DND-41 (cell line): ENCODE measurements at regions not wholly inside any gene's neighbourhood (a gene's known extent, or its start where the extent isn't known, plus 50 kb on each side); places are given as distances from the start of the nearest gene placed in this dataset.

ENCODE experiments used
- EZH2 ChIP-seq: IDR thresholded peaks from 3 replicates; pipeline ENCODE4 v1.6.1; 2012; ENCODE audit warnings: borderline replicate concordance, low read depth, mild to moderate bottlenecking, moderate library complexity, low read length, inconsistent platforms; ENCODE audit not compliant: severe bottlenecking
- TF ChIP-seq, protein P1 (sequence below): IDR thresholded peaks from 2 replicates; pipeline ENCODE4 v1.5.1; 2012; ENCODE audit warnings: borderline replicate concordance, low read length, moderate library complexity, mild to moderate bottlenecking; ENCODE audit not compliant: poor library complexity, severe bottlenecking; ENCODE audit errors: extremely low read depth

DNA sequence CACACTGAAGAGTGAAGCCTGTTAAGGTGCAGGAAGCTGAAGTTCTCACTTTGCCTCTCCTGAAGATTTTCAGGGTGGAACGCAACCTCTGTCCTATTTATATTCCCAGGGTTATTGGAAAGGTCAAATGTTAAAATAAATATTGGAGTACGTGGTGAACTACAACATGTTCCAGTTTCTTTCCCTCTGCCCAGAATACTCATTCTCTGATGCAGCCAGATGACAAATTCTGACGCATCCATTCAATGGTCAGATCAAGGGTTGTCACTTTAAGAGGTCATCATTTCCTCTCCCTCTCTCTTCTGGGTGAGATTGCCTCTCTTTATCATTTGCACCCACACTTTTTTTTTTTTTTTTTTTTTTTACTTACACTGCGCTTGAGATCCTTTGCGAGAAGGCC, 277.1 kb downstream of the BRINP1 start:
- TF ChIP-seq, protein P1, sequence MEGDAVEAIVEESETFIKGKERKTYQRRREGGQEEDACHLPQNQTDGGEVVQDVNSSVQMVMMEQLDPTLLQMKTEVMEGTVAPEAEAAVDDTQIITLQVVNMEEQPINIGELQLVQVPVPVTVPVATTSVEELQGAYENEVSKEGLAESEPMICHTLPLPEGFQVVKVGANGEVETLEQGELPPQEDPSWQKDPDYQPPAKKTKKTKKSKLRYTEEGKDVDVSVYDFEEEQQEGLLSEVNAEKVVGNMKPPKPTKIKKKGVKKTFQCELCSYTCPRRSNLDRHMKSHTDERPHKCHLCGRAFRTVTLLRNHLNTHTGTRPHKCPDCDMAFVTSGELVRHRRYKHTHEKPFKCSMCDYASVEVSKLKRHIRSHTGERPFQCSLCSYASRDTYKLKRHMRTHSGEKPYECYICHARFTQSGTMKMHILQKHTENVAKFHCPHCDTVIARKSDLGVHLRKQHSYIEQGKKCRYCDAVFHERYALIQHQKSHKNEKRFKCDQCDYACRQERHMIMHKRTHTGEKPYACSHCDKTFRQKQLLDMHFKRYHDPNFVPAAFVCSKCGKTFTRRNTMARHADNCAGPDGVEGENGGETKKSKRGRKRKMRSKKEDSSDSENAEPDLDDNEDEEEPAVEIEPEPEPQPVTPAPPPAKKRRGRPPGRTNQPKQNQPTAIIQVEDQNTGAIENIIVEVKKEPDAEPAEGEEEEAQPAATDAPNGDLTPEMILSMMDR = no peak
- TF ChIP-seq EZH2 = no peak
